IPS DF 4.7 (cell line): ENCODE measurements at regions not wholly inside any gene's neighbourhood (a gene's known extent, or its start where the extent isn't known, plus 50 kb on each side); places are given as distances from the start of the nearest gene placed in this dataset.
"Not testable (repeated sequence)": the region's sequence is repeated elsewhere in the genome, so short reads cannot be mapped to it uniquely, and the experiment has no call there.

Experiments
- DNase-seq: peaks from one replicate; pipeline ENCODE4 v3.0.0-alpha.2; 2013; ENCODE audit warnings: low spot score; ENCODE audit errors: extremely low read depth

DNA sequence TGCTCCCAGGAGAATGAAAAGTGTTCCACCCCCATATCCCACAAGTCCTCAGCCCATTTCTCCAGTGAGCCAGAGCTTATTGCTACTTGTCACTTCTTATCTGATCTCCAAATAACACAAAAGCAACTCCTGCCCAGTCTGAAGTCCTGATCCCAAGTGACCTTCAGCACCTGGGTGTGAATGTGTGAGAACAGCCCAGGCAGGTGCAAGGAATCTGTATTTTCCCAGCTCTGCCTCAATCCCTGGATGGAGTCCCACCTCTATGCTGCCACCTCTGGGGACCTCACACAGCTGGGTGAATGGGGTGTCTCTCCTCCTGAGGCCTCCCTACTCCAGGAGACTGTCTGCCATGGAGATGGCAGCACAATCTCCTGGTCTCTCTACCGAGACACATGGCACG, 402.4 kb upstream of the PROX1 start:
- DNase-seq: no peak

DNA sequence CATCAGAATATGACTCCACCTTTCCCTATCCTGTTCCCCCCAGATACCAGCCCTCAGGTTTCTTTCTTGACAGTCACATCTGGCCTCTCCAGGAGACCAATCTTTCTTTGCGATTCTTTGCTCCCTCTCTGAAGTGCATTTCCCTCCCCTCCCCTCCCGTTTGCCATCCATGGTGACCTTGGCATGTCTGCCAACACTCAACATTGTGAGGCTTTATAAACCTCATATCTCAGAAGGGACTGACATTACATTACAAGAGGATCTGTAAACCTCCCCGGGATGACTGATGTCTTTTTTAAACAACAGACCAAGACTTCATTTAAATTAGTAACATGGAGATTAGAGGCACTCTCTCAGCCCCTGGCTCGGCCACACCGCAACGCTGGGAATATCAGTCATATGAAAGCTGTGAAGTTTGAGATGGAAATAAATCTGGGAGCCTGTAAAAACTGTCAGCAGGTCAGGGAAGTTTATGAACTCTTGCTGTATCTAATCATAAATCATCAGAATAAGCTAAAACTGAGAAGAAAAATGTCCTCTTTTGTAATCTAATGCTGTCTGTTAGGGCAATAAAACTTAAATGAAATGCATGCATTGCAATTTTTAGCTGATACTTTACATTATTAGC, 401.7 kb upstream of the PROX1 start:
- no peak for DNase-seq

DNA sequence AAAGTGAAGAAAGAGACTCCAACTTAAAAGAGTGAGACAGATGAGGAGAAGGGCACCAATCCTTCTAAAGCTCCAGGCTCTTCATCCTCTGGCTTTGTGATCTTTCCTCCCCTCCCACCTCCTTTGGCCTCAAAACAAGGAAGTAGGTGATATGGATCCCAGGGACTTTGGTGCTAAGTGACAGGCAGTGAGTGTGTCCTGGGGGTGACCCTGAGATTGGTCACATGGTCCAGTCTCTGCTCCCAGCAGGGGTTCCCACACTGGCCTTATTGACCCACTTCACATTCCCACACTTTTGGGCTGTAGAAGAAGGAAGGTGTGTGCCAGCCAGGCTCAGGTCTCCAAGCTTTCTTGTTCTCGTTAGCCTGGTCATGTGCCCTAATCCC, 401.2 kb upstream of the PROX1 start:
- DNase-seq: no peak

DNA sequence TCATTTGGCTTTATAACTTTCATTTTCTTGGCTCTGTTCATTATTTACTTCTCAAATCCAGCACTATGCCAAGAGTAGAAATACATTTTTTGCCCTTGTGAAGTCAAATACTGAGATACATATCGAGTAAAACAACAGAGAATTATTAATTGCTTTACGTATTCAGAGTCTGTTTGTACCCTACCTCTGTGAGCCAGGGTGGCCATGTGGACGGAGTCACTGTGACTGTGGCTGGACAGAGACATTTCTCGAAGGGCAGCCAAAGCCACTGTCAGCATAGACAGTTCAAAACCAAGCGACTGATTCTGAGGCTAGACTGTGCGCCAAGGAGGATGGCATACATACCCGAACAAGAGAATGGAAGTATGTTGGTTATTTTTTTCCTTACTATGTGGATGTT, 391.0 kb upstream of the PROX1 start:
- DNase-seq: no peak

DNA sequence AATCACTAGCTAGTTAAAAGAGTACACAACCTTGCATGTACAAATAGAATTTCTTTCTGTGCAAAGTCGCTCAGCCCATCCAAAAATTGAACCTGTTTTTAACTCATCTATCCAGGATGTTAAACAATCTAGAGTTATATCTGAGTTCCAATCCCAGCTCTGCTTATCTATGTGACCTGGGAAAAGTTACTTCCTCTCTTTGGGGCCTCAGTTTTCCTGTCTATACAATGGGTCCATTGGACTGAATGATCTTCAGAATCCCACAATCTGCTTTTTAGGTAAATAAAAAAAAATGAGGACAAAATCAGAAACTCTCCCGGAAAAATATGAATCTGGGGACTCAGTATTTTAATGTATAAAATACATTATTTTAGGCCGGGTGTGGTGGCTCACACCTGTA, 389.5 kb upstream of the PROX1 start:
- DNase-seq: no peak

DNA sequence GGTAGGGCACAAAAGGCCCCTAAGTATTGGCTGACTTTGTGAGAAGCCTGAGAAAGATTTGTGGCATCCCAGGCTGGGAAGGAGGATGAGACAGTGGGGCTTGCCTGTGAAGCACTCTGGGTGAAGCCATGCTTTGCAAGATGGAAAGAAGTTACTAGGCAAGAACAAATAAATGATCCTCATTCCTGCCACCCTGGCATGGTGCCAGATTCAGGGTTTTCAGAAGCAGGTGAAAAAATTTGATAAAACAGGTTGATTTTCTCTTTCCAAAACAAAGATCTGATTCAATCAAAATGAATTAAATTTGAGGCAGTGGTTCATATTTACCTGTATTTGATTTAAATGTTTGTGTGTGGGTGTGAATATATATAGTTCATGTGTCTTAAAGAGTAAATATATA, 386.9 kb upstream of the PROX1 start:
- DNase-seq: no peak

DNA sequence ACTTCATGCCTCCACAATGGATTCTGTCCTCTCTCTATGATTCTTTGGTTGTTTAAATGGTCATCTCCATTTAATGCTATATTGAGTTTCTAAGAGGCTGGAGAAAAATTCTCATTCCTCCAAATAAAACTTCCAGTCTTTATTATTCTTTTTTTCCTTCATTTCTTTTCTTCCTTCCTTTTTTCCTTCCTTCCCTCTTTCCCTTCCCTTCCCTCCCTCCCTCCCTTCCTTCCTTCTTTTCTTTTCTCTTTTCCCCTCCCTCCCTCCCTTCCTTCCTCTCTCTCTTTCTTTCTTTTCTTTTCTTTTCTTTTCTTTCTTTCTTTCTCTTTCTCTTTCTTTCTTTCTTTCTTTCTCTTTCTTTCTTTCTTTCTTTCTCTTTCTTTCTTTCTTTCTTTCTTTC, 386.1 kb upstream of the PROX1 start:
- DNase-seq: not testable (repeated sequence)

DNA sequence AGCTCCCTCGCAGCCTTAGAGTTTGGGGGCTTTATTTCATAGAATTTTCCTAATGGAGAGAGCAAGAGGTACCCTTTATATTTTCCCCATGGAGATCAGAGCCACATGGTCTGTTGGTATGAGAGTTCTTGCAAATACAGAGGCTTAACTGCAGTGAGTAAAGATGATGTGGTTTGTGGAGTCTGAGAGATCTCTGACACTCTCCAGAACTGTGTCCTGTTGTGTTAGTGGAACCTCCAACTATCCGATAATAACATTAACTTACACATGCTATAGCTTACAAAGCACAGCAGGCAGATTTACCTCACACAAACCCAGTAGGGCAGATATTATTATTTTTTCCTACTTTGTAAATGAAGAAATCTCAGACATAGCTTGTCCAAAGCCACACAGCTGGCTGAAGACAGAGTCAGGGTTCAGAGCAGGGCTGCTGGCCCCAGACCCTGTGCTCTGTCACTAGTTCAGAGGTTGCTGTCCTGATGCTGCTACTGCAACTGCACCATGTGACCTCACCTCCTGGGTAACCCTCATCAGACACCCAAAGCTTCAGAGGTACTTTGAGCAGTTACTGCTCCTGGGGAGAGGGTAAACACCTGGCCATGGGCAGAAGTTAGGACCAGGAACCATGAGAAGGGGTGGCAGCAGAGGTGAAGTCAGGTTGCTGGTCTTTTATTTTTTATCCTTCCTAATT, 384.8 kb upstream of the PROX1 start:
- DNase-seq: no peak

DNA sequence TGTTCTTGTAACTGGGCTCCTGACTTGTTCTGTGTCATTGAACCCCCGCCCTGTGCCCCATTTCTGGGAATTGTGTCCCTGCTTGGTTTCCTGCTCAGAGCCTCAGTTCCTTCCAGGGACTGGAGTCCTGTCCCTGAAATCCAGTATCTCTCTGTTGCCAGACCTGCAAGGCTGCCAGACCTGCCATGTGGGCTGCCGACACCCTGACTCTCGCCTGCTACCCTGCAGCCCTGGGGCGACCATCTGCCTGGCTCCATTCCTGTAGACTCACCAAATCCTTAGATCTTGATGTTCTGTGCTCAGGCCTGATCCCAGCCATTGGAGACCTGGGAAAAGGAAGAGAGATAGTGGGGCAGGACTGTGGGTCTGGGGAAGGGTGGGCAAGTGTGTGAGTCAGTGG, 383.3 kb upstream of the PROX1 start:
- DNase-seq: no peak

DNA sequence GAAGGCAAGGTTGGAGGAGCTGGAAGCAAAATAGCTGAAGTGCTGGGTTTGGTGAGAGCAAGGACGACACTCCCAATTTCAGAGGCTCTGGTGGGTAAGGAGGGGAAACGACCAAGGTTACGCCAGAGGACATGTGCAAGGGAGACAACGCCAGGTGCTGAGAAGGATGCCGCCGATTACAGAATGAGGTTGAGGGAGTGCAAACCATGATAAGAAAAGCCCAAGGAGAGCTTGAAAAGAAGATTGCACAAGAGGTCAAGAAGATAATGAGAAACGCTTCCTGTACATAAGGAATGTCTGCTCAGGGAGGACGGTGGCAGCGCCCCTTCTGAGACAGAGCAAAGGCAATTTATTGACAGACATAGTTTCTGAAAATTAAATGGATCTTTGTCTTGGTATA, 382.0 kb upstream of the PROX1 start:
- no peak for DNase-seq

DNA sequence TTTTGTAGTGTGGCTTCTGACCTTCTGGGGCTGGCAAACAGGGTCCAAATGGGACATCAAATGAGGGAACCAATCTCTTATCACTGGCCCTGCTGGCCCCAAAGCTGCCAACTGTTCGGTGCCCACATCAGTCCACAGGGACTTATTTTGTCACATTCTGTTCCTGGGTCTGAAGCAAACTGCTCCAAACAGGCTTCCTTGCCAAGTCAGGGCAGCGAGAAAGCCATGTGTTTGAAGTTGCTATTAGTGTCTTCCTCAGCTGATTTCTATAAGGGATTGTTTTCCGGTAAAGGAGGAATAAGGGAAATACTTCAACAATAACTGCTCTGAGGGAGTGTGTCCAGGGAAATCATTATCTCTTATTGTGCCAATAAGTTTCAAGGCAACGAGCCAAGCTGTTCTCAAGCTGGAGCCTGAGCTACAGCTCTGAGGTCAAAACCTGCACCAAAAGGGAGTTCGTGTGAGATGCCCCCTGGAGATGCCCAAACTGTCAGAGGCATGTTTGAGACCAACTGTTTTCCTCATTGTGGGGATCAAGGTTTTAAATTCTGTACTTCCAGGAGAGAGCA, 381.4 kb upstream of the PROX1 start:
- no peak for DNase-seq

DNA sequence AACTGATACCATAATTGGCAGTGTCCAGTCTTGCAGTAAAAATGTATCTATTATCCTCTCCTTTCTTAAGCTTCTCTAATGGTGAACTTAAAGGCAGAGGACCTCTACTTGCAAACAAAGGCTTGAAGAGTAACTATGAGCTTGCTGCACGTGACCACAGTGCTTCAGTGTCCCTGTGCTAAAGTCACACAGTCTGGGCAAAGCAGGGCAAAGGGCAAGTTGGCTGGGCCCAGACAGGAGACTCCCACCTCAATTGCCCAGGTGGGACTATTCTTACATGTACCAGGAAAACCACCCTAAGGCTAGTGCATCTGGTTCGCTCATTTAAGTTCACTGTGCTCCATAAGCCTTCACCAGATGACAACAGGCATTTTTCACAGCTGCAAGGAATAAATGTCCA, 374.2 kb upstream of the PROX1 start:
- no peak for DNase-seq

DNA sequence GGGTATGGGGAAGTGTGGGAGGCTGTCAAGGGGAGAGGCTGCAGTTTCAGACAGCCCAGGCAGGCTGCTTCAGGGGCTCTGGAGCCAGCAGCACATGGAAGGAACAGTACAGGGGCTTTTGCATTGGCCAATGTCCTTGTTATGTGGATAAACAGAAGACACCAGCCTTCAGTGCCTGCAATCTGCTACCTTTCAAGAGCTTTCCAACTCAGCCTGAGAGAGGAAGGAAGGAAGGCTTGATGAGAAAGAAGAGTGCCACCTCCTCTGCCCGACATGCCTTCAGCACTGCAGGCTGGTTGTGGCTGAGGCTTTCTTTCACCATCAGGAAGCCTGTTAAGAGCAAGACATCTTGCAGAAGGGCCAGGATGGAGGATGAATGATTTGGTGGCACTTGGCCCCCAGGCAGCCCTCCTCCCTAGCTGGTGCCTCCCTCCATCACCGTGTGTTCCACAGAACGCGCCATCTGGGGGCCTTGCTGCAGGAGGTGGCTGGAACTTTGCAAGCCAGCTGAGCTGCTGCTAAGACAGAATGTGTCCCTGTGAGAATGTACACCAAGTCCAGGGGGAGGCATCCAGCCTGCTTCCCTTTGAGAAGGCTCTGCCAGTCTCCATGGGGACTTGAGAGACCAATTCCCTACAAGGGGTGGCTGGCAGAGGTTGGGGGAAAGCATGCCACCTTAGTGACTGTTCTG, 372.4 kb upstream of the PROX1 start:
- DNase-seq: no peak

DNA sequence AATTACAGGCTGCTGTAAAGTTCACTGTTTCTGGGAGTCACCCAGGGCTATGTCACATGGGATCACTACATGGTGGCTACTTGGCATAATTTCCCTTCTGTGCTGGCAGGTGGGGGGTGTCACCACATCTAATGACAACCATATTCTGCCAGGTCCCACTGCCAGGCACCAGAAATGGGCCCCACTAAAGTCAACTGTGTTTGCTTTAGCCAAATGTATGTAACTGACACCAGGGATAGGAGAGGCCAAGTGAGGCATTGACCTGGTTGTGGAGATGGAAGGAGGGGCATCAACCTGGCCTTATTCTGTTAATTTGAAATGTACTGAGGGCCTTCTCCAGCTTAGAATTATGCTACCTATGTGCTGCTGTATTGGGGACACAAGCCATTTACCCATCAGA, 370.6 kb upstream of the PROX1 start:
- DNase-seq: no peak

DNA sequence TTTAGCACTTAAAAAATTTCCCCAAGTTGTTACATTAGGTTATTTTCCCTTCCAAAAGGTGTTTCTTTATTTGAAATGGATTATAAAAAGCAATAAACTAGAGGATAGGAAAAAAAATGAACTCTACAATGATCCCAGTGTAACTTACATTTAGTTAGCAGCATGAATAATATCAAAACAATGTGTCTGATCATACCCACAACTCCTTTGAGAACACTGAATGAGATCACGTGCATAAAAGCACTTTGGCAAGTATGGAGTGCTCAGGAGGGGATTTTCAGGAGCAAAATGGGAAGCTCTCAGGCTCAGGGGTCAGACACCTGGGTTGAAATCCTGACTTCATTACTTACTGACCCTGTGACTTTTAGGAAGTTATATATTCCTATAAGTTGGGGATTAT, 369.7 kb upstream of the PROX1 start:
- no peak for DNase-seq

DNA sequence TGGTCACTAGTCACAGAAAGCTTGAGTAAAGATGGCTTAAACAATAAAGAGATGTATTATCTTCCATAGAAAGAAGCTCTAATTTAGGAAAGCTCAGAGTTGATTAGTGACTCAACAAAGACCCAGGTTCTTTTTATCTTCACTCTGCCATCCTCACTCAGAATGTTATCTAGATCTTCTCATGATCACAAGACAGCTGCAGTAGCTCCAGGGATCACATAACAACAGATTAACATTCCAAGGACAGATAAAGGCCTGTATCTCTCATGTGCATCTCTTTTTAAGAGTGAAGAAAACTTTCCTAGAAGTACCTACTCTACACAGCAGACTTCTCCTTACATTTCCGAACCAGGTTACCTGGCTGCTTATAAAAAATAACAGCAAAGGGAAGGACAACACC, 368.7 kb upstream of the PROX1 start:
- no peak for DNase-seq

DNA sequence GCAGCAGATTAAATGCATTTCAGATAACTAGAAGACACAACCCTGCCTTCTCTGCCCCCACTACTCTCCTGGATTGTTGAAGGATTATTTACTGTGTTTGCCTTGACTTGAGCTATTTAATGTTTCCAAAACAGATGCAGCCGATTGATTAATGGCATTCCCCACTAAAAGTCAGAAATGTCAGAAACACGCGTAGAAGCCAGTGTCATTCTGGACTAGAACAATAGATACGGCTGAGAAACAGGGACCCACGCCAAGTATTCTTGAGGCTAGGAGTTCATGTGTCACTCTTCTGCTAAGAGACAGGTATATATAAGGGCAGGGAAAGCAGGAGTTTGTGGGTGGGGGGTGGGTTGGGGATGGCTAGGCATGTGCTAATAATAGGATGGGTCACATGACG, 366.7 kb upstream of the PROX1 start:
- no peak for DNase-seq

DNA sequence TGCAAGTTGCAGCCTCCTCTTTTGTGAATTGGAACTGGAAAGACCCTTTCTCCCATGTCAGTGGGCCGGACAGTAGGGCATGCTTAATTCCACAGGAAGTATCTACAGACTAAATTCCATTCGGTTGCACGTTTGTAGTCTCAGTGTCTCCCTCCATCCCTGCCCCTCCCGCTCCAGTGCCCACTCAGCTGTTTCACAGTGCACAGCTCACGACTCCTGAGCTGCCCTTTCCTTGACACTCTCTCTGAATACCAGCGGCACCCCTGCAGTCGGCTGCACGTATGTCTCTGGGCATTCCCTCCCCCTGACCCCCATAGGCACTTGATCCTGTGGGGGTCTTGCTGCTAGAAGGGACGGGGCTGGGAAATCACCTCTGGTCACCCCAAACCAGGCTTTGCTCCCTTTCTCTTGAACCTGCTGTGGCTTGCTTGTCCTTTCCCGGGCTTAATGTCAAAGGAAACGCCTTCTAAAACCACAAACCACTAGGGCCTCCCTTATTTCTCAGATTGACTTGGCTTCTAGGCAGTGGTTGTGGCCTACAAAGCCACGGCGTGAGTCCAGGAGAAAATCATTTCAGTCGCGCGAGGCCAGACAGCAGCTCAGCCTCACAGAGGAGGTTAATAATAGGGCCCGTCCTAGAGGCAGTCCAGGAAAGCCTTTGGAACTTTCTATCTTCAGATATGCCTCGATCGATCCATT, 365.3 kb upstream of the PROX1 start:
- DNase-seq: no peak

DNA sequence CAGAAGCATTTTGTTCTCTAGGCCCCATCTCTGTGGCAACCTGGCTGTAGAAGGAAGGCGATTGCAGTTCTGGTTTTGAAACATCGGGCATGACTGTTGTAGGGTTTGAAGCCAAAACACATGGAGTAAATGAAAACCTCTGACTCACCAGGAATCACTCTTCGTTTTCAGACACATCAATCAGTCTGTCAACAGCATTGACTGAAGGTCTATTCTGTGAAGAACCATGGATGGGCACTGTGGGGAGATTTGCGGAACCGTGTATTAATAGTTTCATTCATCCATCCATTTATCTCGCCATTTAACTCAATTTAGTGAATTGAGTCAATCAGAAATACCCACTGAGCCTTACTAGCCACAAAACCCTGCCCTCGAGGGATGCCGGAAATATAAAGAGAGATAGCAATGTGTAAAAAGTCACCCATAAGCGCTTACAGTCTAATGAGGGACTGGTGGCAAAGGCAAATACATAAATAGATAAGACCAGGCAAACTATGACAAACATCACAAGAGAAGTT, 364.6 kb upstream of the PROX1 start:
- DNase-seq: no peak

DNA sequence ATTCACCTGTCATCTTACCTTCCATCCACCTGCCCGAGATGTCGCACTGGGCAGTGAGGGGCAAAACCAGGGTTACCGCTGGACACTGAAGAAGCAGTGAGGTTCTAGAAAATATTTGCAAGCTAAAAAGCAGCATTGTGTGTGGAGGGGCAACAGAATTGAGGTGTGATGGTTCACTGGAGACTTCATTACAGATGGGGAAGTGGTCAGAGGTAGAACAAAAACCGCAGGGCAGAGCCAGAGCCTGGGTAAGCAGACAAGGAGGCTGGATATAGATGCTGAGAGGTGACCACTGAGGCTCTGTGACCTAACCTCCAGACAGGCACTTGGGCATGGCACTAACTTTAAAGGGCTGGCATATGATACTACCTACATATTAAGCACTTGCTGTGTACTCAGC, 363.9 kb upstream of the PROX1 start:
- DNase-seq: no peak

DNA sequence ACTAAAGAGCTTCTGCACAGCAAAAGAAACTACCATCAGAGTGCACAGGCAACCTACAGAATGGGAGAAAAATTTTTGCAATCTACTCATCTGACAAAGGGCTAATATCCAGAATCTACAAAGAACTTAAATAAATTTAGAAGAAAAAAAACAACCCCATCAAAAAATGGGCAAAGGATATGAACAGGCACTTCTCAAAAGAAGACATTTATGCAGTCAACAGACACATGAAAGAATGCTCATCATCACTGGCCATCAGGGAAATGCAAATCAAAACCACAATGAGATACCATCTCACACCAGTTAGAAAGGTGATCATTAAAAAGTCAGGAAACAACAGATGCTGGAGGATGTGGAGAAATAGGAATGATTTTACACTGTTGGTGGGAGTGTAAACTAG, 351.0 kb upstream of the PROX1 start:
- DNase-seq: not testable (repeated sequence)

DNA sequence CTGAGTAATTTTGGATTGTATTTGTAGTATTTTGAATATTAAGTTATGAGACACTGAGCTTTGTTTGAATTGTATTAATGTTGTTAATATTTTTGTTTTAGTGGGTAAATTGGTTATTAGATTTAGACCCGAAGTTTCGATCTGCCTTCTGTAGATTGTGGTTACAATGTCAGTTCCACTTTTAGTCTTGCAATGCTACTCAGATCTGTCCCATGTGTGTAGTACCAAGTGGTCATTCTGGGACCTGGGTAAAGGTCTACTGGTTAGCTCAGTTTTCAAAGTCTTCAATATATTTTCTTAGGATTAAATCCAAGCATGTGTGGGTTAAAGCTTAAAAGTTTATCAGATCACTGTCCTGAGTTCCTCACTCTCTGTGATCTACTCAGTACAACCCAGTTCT, 346.5 kb upstream of the PROX1 start:
- DNase-seq: no peak
